ENCODE measurements at regions not wholly inside any gene's neighbourhood (a gene's known extent, or its start where the extent isn't known, plus 50 kb on each side); places are given as distances from the start of the nearest gene placed in this dataset.
"Not testable (repeated sequence)": the region's sequence is repeated elsewhere in the genome, so short reads cannot be mapped to it uniquely, and the experiment has no call there.

DNA sequence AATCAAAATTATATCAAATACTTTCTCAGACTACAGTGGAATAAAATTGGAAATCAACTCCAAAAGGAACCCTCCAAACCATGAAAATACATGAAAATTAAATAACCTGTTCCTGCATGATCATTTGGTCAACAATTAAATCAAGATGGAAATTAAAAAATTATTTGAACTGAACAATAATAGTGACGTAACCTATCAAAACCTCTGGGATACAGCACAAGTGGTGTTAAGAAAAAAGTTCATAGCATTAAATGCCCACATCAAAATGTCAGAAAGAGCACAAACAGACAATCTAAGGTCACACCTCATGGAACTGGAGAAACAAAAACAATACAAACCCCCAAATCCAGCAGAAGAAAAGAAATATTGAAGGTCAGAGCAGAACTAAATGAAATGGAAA, 1460.7 kb downstream of the OLFM4 start:
- no peak overlapping the region for H3K4me3 ChIP-seq (ENCODE audit: low read length in 3 of 3)
- H3K27ac ChIP-seq (ENCODE audit: low read depth, low read length), result no peak overlapping the region
- H3K27me3 ChIP-seq (ENCODE audit: control insufficient read depth in 3 of 3, insufficient read depth in 3 of 3, low read length in 3 of 3), result no peaks in the 10 kb centered on the region
- H3K9ac ChIP-seq (ENCODE audit: low read depth in 1 of 3, low read length in 3 of 3), result no peak overlapping the region
- no peaks in the 10 kb centered on the region for H3K36me3 ChIP-seq (ENCODE audit: control insufficient read depth in 3 of 3, insufficient read depth in 3 of 3, low read length in 3 of 3)
- H3K9me3 ChIP-seq (ENCODE audit: control insufficient read depth in 3 of 3, low read length in 3 of 3), result peaks cover 0 to 2% (median 0%) of the 10 kb centered on the region in 3 donors
- H3K4me1 ChIP-seq (ENCODE audit: control insufficient read depth in 3 of 3, insufficient read depth in 3 of 3, low read length in 3 of 3), result no peaks in the 10 kb centered on the region

DNA sequence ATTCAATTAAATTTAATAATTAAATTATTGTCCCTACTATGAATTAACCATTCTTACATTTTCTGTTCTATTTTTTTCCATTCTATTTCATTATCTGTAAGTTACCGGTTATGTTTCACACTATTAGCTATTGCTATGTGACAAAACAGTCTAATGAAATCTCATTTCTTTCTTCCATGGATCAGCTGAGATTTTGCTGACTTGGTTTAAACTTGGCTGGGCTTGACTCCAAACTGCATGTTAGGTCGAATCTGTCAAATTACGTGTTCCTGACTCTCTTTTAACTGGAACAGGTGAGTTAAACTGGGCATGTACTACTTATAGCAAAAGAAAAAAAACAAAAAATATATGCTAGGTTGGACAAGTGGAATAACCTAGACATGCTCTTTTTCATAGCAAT, 1464.4 kb downstream of the OLFM4 start:
- Histone ChIP-seq H3K27me3 (ENCODE audit: control insufficient read depth in 3 of 3, insufficient read depth in 3 of 3, low read length in 3 of 3) (no peaks in the 10 kb centered on the region), H3K9ac (ENCODE audit: low read depth in 1 of 3, low read length in 3 of 3) (no peak overlapping the region), H3K4me1 (ENCODE audit: control insufficient read depth in 3 of 3, insufficient read depth in 3 of 3, low read length in 3 of 3) (no peaks in the 10 kb centered on the region), H3K36me3 (ENCODE audit: control insufficient read depth in 3 of 3, insufficient read depth in 3 of 3, low read length in 3 of 3) (no peaks in the 10 kb centered on the region), H3K4me3 (ENCODE audit: low read length in 3 of 3) (no peak overlapping the region), H3K27ac (ENCODE audit: low read depth, low read length) (no peak overlapping the region), H3K9me3 (ENCODE audit: control insufficient read depth in 3 of 3, low read length in 3 of 3) (no peaks in the 10 kb centered on the region)

DNA sequence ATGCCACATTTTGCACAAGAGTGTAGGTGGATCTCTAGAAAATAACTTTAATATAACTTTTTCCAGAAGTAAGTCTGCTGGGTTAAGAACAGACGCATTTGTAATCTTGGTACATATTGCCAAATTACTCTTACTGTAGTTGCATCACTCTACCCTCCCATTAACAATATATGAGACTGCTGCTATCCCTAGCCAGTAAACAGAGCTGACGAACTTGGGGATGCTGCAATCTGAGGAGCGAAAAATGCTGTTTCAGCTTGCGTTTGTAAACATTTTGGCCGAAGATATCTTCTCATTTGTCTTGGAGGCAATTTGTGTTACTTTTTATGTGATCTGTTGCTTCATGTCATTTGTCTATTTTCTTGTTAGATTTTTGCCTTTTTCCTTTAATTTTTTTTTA, 1482.8 kb downstream of the OLFM4 start:
- Histone ChIP-seq H3K27ac (ENCODE audit: low read depth, low read length) (no peak overlapping the region), H3K9ac (ENCODE audit: low read depth in 1 of 3, low read length in 3 of 3) (no peak overlapping the region), H3K4me3 (ENCODE audit: low read length in 3 of 3) (no peak overlapping the region), H3K27me3 (ENCODE audit: control insufficient read depth in 3 of 3, insufficient read depth in 3 of 3, low read length in 3 of 3) (no peaks in the 10 kb centered on the region), H3K4me1 (ENCODE audit: control insufficient read depth in 3 of 3, insufficient read depth in 3 of 3, low read length in 3 of 3) (no peaks in the 10 kb centered on the region), H3K9me3 (ENCODE audit: control insufficient read depth in 3 of 3, low read length in 3 of 3) (no peaks in the 10 kb centered on the region), H3K36me3 (ENCODE audit: control insufficient read depth in 3 of 3, insufficient read depth in 3 of 3, low read length in 3 of 3) (no peaks in the 10 kb centered on the region)

GRCh38 chr13:54513254-54513653, 1484.6 kb downstream of the OLFM4 start:
- Histone ChIP-seq H3K9ac (ENCODE audit: low read depth in 1 of 3, low read length in 3 of 3) (no peak overlapping the region), H3K4me3 (ENCODE audit: low read length in 3 of 3) (no peak overlapping the region), H3K9me3 (ENCODE audit: control insufficient read depth in 3 of 3, low read length in 3 of 3) (no peaks in the 10 kb centered on the region)

DNA sequence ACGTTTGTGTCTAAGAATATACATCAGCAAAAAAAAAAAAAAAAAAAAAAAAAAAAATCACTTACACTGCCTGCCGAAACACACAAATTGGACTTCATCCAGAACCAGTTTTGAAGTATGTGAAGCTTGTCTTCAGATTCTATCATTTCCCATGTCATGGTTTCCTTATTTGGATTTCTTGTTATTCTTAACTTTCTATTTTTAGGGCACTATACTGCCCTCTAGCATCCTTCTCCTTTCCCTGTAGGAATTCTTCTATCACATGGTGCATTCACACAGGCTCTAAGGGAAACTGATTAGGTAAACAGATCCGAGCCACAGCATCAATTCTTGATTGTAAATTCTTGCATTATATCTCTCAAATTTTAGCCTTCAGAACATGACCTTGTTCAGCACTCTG, 1507.5 kb downstream of the OLFM4 start:
- Histone ChIP-seq H3K27me3 (ENCODE audit: control insufficient read depth in 3 of 3, insufficient read depth in 3 of 3, low read length in 3 of 3) (no peaks in the 10 kb centered on the region), H3K36me3 (ENCODE audit: control insufficient read depth in 3 of 3, insufficient read depth in 3 of 3, low read length in 3 of 3) (no peaks in the 10 kb centered on the region), H3K9ac (ENCODE audit: low read depth in 1 of 3, low read length in 3 of 3) (no peak overlapping the region), H3K27ac (ENCODE audit: low read depth, low read length) (no peak overlapping the region), H3K4me3 (ENCODE audit: low read length in 3 of 3) (no peak overlapping the region), H3K9me3 (ENCODE audit: control insufficient read depth in 3 of 3, low read length in 3 of 3) (no peaks in the 10 kb centered on the region), H3K4me1 (ENCODE audit: control insufficient read depth in 3 of 3, insufficient read depth in 3 of 3, low read length in 3 of 3) (no peaks in the 10 kb centered on the region)

More at GRCh38 chr13:54513254-54513653, 1484.6 kb downstream of the OLFM4 start:
- no peaks in the 10 kb centered on the region for H3K36me3 ChIP-seq (ENCODE audit: control insufficient read depth in 3 of 3, insufficient read depth in 3 of 3, low read length in 3 of 3)
- no peak overlapping the region for H3K27ac ChIP-seq (ENCODE audit: low read depth, low read length)
- no peaks in the 10 kb centered on the region for H3K4me1 ChIP-seq (ENCODE audit: control insufficient read depth in 3 of 3, insufficient read depth in 3 of 3, low read length in 3 of 3)
- H3K27me3 ChIP-seq (ENCODE audit: control insufficient read depth in 3 of 3, insufficient read depth in 3 of 3, low read length in 3 of 3), result no peaks in the 10 kb centered on the region

DNA sequence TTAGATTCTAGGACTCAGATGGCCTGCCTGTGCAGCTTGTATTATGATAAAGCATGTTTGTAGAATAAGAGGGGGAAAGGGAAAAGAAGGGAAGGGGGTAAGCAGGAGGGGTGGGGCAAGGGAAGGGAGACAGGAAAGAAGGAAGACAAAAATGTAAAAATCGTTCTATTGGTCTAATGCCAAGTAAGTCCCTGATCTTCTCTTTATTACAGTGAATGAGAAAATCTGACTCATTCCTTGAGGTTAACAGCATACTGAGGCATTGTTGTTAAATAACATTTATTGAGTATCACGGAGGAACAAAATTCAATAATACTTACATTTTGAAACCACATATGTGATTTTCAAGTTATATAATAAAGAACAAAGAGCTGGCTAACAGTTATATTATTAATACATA, 1534.7 kb downstream of the OLFM4 start:
- no peak overlapping the region for H3K4me3 ChIP-seq (ENCODE audit: low read length in 3 of 3)
- H3K9me3 ChIP-seq (ENCODE audit: control insufficient read depth in 3 of 3, low read length in 3 of 3), result no peaks in the 10 kb centered on the region
- H3K27me3 ChIP-seq (ENCODE audit: control insufficient read depth in 3 of 3, insufficient read depth in 3 of 3, low read length in 3 of 3), result no peaks in the 10 kb centered on the region
- H3K4me1 ChIP-seq (ENCODE audit: control insufficient read depth in 3 of 3, insufficient read depth in 3 of 3, low read length in 3 of 3), result no peaks in the 10 kb centered on the region
- H3K9ac ChIP-seq (ENCODE audit: low read depth in 1 of 3, low read length in 3 of 3), result no peak overlapping the region
- H3K27ac ChIP-seq (ENCODE audit: low read depth, low read length), result no peak overlapping the region
- H3K36me3 ChIP-seq (ENCODE audit: control insufficient read depth in 3 of 3, insufficient read depth in 3 of 3, low read length in 3 of 3), result no peaks in the 10 kb centered on the region

- H3K4me1 ChIP-seq (ENCODE audit: control insufficient read depth in 3 of 3, insufficient read depth in 3 of 3, low read length in 3 of 3); H3K4me3 ChIP-seq (ENCODE audit: low read length in 3 of 3); H3K9me3 ChIP-seq (ENCODE audit: control insufficient read depth in 3 of 3, low read length in 3 of 3); H3K9ac ChIP-seq (ENCODE audit: low read depth in 1 of 3, low read length in 3 of 3); H3K27ac ChIP-seq (ENCODE audit: low read depth, low read length); H3K36me3 ChIP-seq (ENCODE audit: control insufficient read depth in 3 of 3, insufficient read depth in 3 of 3, low read length in 3 of 3); H3K27me3 ChIP-seq (ENCODE audit: control insufficient read depth in 3 of 3, insufficient read depth in 3 of 3, low read length in 3 of 3): not testable (repeated sequence)
Observed at GRCh38 chr13:54572037-54572436, 1543.4 kb downstream of the OLFM4 start.

DNA sequence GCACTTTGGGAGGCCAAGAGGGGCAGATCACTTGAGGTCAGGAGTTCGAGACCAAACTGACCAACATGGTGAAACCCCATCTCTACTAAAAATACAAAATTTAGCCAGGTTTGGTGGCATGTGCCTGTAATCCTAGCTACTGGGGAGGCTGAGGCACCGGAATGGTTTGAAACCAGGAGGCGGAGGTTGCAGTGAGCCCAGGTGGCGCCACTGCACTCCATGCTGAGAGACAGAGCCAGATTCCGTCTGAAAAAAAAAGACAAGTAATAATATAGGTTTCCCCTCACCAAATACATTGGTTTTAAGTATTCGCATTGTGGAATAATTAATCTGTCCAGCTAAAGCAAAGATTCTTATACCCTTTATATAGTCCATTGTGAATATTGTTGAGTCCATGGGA, 1544.6 kb downstream of the OLFM4 start:
- H3K9me3 ChIP-seq (ENCODE audit: control insufficient read depth in 3 of 3, low read length in 3 of 3), result no peaks in the 10 kb centered on the region
- H3K9ac ChIP-seq (ENCODE audit: low read depth in 1 of 3, low read length in 3 of 3), result no peak overlapping the region
- H3K36me3 ChIP-seq (ENCODE audit: control insufficient read depth in 3 of 3, insufficient read depth in 3 of 3, low read length in 3 of 3), result no peaks in the 10 kb centered on the region
- H3K27ac ChIP-seq (ENCODE audit: low read depth, low read length), result no peak overlapping the region
- H3K4me1 ChIP-seq (ENCODE audit: control insufficient read depth in 3 of 3, insufficient read depth in 3 of 3, low read length in 3 of 3), result no peaks in the 10 kb centered on the region
- H3K27me3 ChIP-seq (ENCODE audit: control insufficient read depth in 3 of 3, insufficient read depth in 3 of 3, low read length in 3 of 3), result no peaks in the 10 kb centered on the region
- H3K4me3 ChIP-seq (ENCODE audit: low read length in 3 of 3), result no peak overlapping the region

DNA sequence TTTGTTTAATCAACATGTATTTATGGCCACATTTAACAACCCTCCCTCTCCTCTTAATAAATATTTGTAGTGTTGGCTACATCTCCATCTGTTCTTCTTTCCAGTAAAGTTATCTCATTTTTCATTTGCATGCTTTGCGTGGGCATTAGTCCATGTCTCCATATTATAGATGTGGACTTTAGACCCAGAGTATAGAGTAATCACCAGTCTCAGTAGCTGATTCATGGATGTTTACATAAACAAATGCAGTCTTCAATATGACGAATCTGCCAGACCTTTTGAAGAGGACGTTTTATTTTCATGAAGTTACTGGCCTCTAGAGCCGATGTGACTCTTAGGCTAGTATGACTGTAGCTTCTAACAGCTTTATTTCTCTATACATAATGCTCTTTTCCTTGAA, 1546.2 kb downstream of the OLFM4 start:
- no peak overlapping the region for H3K9ac ChIP-seq (ENCODE audit: low read depth in 1 of 3, low read length in 3 of 3)
- no peaks in the 10 kb centered on the region for H3K27me3 ChIP-seq (ENCODE audit: control insufficient read depth in 3 of 3, insufficient read depth in 3 of 3, low read length in 3 of 3)
- H3K27ac ChIP-seq (ENCODE audit: low read depth, low read length), result no peak overlapping the region
- no peaks in the 10 kb centered on the region for H3K4me1 ChIP-seq (ENCODE audit: control insufficient read depth in 3 of 3, insufficient read depth in 3 of 3, low read length in 3 of 3)
- no peaks in the 10 kb centered on the region for H3K9me3 ChIP-seq (ENCODE audit: control insufficient read depth in 3 of 3, low read length in 3 of 3)
- no peaks in the 10 kb centered on the region for H3K36me3 ChIP-seq (ENCODE audit: control insufficient read depth in 3 of 3, insufficient read depth in 3 of 3, low read length in 3 of 3)
- H3K4me3 ChIP-seq (ENCODE audit: low read length in 3 of 3), result no peak overlapping the region

- no peak overlapping the region for H3K27ac ChIP-seq (ENCODE audit: low read depth, low read length)
Observed at GRCh38 chr13:54591540-54591939, 1562.9 kb downstream of the OLFM4 start.

DNA sequence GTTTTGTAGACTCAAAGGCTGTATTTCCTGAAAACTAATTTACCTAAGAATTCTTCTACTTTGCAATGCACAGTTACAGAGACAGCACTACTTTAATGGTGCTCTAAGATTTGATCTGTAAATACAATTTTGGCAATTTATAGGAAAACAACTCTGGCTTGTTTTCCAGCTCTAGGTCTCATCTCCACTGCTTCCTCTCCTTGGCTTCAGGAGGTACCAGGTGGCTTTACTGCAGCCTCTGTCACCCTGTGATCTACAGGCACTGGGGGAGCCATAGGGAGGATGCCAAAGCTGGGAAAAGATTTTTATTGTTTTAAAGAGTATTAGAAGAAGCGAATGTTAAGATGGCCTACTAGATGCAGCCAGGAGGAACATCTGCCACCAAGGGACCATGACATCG, 1563.6 kb downstream of the OLFM4 start:
- no peak overlapping the region for H3K27ac ChIP-seq (ENCODE audit: low read depth, low read length)
- H3K9ac ChIP-seq (ENCODE audit: low read depth in 1 of 3, low read length in 3 of 3), result no peak overlapping the region
- no peak overlapping the region for H3K4me3 ChIP-seq (ENCODE audit: low read length in 3 of 3)
- H3K4me1 ChIP-seq (ENCODE audit: control insufficient read depth in 3 of 3, insufficient read depth in 3 of 3, low read length in 3 of 3), result no peaks in the 10 kb centered on the region
- H3K9me3 ChIP-seq (ENCODE audit: control insufficient read depth in 3 of 3, low read length in 3 of 3), result no peaks in the 10 kb centered on the region
- no peaks in the 10 kb centered on the region for H3K27me3 ChIP-seq (ENCODE audit: control insufficient read depth in 3 of 3, insufficient read depth in 3 of 3, low read length in 3 of 3)
- H3K36me3 ChIP-seq (ENCODE audit: control insufficient read depth in 3 of 3, insufficient read depth in 3 of 3, low read length in 3 of 3), result no peaks in the 10 kb centered on the region

More at GRCh38 chr13:54591540-54591939, 1562.9 kb downstream of the OLFM4 start:
- H3K4me3 ChIP-seq (ENCODE audit: low read length in 3 of 3), result no peak overlapping the region
- no peak overlapping the region for H3K9ac ChIP-seq (ENCODE audit: low read depth in 1 of 3, low read length in 3 of 3)
- H3K36me3 ChIP-seq (ENCODE audit: control insufficient read depth in 3 of 3, insufficient read depth in 3 of 3, low read length in 3 of 3), result no peaks in the 10 kb centered on the region
- no peaks in the 10 kb centered on the region for H3K9me3 ChIP-seq (ENCODE audit: control insufficient read depth in 3 of 3, low read length in 3 of 3)
- H3K4me1 ChIP-seq (ENCODE audit: control insufficient read depth in 3 of 3, insufficient read depth in 3 of 3, low read length in 3 of 3), result no peaks in the 10 kb centered on the region
- H3K27me3 ChIP-seq (ENCODE audit: control insufficient read depth in 3 of 3, insufficient read depth in 3 of 3, low read length in 3 of 3), result no peaks in the 10 kb centered on the region

All from skeletal muscle tissue (tissue), 3 donors.